Kidney tubule cell (primary cell): ENCODE measurements at regions not wholly inside any gene's neighbourhood (a gene's known extent, or its start where the extent isn't known, plus 50 kb on each side); places are given as distances from the start of the nearest gene placed in this dataset.

Experiments used
- DNase-seq: peaks from one replicate; pipeline ENCODE4 v3.0.0-alpha.2; 2018; ENCODE audit warnings: low spot score

GRCh38 chr5:168165221-168165914 is 126.1 kb upstream of the WWC1 start:
- peak; percentile 53 for DNase-seq

GRCh38 chr5:168165977-168166376 is 125.5 kb upstream of the WWC1 start:
- peak; percentile 26 for DNase-seq

GRCh38 chr5:168167338-168167737 is 124.1 kb upstream of the WWC1 start:
- DNase-seq, result no peak

- peak; percentile 43 for DNase-seq
These were observed 122.3 kb upstream of the WWC1 start for GRCh38 chr5:168168978-168169698.

GRCh38 chr5:168169791-168170190 is 121.7 kb upstream of the WWC1 start:
- no peak for DNase-seq

- peak; percentile 14 for DNase-seq
These were observed 119.3 kb upstream of the WWC1 start for GRCh38 chr5:168171901-168172759.

GRCh38 chr5:168172760-168173223 is 118.7 kb upstream of the WWC1 start:
- DNase-seq, result peak; percentile 30

- DNase-seq, result peak; percentile 71
These were observed 117.1 kb upstream of the WWC1 start for GRCh38 chr5:168174376-168174775.

GRCh38 chr5:168176251-168176650 is 115.2 kb upstream of the WWC1 start:
- no peak for DNase-seq

GRCh38 chr5:168176941-168177340 is 114.5 kb upstream of the WWC1 start:
- DNase-seq, result no peak

GRCh38 chr5:168177831-168178450 is 113.5 kb upstream of the WWC1 start:
- DNase-seq, result no peak

- peak; percentile 19 for DNase-seq
These were observed 112.3 kb upstream of the WWC1 start for GRCh38 chr5:168179192-168179593.

GRCh38 chr5:168182269-168182668 is 109.2 kb upstream of the WWC1 start:
- DNase-seq, result no peak

- no peak for DNase-seq
These were observed 107.3 kb upstream of the WWC1 start for GRCh38 chr5:168184103-168184502.

GRCh38 chr5:168186289-168187074 is 105.0 kb upstream of the WWC1 start:
- DNase-seq, result no peak

GRCh38 chr5:168187614-168188013 is 103.8 kb upstream of the WWC1 start:
- DNase-seq, result no peak

- DNase-seq, result no peak
These were observed 103.3 kb upstream of the WWC1 start for GRCh38 chr5:168188182-168188581.

- no peak for DNase-seq
These were observed 99.3 kb upstream of the WWC1 start for GRCh38 chr5:168192120-168192519.

- DNase-seq, result no peak
These were observed 97.8 kb upstream of the WWC1 start for GRCh38 chr5:168193493-168194250.

- no peak for DNase-seq
These were observed 96.3 kb upstream of the WWC1 start for GRCh38 chr5:168195110-168195509.

GRCh38 chr5:168198359-168198758 is 93.1 kb upstream of the WWC1 start:
- DNase-seq, result no peak
